Spleen (tissue), 7 donors: ENCODE measurements at regions not wholly inside any gene's neighbourhood (a gene's known extent, or its start where the extent isn't known, plus 50 kb on each side); places are given as distances from the start of the nearest gene placed in this dataset.

Experiments
- POLR2A ChIP-seq, 3 donors: fragments of 450-650 bp; IDR thresholded peaks; one replicate each; pipeline ENCODE4 v1.5.1; 2017; ENCODE audit warnings: antibody characterized with exemption in 3 of 3, mild to moderate bottlenecking in 1 of 3
- POLR2AphosphoS5 ChIP-seq, 3 donors: sonication (generic); formaldehyde crosslinking; IDR thresholded peaks; one replicate each; pipeline ENCODE4 v1.5.1; 2017; ENCODE audit warnings: antibody characterized with exemption in 3 of 3
- TF ChIP-seq, protein P1 (sequence below), 11 experiments: fragments of 200-600 bp in 7 of 11; fragments of 450-650 bp in 4 of 11; sonication (generic) in 4 of 11; IDR thresholded peaks in 8 of 11; conservative IDR thresholded peaks in 3 of 11; 1 replicate in 7 of 11; 2 replicates in 4 of 11; pipeline versions ENCODE4 v1.4.0 to v1.8.0; 2016 to 2021; ENCODE audit warnings: antibody characterized with exemption in 11 of 11, inconsistent platforms in 4 of 11, mild to moderate bottlenecking in 1 of 11
- donor health status: DM: no; HTN: no; CAD: no; lungs with moderate emphysema.
- donor health status: DM: no; HTN: no; CAD: no.
- donor health status: DM: no; HTN: no; CAD: no.

- TF ChIP-seq, protein P1, sequence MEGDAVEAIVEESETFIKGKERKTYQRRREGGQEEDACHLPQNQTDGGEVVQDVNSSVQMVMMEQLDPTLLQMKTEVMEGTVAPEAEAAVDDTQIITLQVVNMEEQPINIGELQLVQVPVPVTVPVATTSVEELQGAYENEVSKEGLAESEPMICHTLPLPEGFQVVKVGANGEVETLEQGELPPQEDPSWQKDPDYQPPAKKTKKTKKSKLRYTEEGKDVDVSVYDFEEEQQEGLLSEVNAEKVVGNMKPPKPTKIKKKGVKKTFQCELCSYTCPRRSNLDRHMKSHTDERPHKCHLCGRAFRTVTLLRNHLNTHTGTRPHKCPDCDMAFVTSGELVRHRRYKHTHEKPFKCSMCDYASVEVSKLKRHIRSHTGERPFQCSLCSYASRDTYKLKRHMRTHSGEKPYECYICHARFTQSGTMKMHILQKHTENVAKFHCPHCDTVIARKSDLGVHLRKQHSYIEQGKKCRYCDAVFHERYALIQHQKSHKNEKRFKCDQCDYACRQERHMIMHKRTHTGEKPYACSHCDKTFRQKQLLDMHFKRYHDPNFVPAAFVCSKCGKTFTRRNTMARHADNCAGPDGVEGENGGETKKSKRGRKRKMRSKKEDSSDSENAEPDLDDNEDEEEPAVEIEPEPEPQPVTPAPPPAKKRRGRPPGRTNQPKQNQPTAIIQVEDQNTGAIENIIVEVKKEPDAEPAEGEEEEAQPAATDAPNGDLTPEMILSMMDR (IDR thresholded peaks at IDR 0.05 in 8 of 11, conservative IDR thresholded peaks at IDR 0.05 in 3 of 11), result no peak
- TF ChIP-seq POLR2AphosphoS5 (IDR thresholded peaks at IDR 0.05) (no peak), POLR2A (IDR thresholded peaks at IDR 0.05) (no peak)
Observed at GRCh38 chr1:90106311-90106710, 111.4 kb downstream of the ZNF326 start.
